ENCODE measurements at regions not wholly inside any gene's neighbourhood (a gene's known extent, or its start where the extent isn't known, plus 50 kb on each side); places are given as distances from the start of the nearest gene placed in this dataset.

DNA sequence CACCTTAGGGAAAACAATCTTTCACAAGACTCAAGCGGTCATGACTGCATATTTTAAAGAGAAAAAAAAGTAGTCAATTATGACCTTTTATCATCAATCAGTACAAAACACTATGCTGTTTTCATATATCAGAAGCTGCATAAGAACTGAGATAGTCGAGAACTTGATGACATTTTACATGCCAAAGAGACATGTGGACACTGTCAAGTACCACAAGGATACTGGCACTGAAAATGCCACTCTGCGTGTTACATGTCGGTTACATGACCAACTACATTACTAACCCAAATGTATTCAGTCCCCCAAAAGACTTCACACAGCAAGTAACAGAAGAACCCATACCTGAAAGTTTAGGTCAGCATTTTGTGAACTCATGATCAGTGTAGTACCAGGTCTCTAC, 975.0 kb upstream of the ADGRL4 start:
- peaks cover 0 to 9% of the 10 kb centered on the region in 2 donors for H3K4me1 ChIP-seq
- TF ChIP-seq, protein P1, sequence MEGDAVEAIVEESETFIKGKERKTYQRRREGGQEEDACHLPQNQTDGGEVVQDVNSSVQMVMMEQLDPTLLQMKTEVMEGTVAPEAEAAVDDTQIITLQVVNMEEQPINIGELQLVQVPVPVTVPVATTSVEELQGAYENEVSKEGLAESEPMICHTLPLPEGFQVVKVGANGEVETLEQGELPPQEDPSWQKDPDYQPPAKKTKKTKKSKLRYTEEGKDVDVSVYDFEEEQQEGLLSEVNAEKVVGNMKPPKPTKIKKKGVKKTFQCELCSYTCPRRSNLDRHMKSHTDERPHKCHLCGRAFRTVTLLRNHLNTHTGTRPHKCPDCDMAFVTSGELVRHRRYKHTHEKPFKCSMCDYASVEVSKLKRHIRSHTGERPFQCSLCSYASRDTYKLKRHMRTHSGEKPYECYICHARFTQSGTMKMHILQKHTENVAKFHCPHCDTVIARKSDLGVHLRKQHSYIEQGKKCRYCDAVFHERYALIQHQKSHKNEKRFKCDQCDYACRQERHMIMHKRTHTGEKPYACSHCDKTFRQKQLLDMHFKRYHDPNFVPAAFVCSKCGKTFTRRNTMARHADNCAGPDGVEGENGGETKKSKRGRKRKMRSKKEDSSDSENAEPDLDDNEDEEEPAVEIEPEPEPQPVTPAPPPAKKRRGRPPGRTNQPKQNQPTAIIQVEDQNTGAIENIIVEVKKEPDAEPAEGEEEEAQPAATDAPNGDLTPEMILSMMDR (IDR thresholded peaks at IDR 0.05 in 4 of 5, conservative IDR thresholded peaks at IDR 0.05 in 1 of 5) = no peak
- no peak for TF ChIP-seq POLR2A (IDR thresholded peaks at IDR 0.05)
- H3K36me3 ChIP-seq = no peaks in the 10 kb centered on the region
- H3K27ac ChIP-seq = no peak overlapping the region
- intact Hi-C loops (cut with DNase I; ENCODE audit: low total_unique reads) (no loop called here), in situ Hi-C loops (cut with MboI; ENCODE audit: low sequenced_read_pairs in 4 of 4) (no loop called here)
- DNase-seq (no peak), ATAC-seq (no peak)
- H3K27me3 ChIP-seq = no peaks in the 10 kb centered on the region
- no peak overlapping the region for H3K4me3 ChIP-seq
- H3K9me3 ChIP-seq = no peaks in the 10 kb centered on the region

DNA sequence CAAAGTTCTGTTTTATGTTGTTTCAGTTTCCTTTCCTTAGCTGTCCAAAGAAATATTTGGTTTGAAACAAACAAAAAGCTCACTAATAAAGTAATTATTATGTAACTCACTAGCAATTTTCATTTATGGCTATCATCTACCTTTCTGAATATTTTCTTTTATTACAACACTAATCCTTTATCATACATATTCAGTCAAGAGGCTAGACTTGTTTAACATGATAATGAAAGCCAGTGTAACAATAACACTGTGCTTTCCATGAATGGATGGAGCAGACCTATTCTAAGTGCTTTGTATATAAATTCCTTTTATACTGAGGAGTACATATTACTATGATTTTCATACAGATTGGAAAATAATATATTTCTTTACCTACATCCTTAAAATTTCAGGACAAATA, 972.8 kb upstream of the ADGRL4 start:
- TF ChIP-seq, protein P1 (IDR thresholded peaks at IDR 0.05 in 4 of 5, conservative IDR thresholded peaks at IDR 0.05 in 1 of 5) = no peak
- TF ChIP-seq POLR2A (IDR thresholded peaks at IDR 0.05) = no peak
- no peaks in the 10 kb centered on the region for H3K9me3 ChIP-seq
- no peak for ATAC-seq
- intact Hi-C loops (cut with DNase I; ENCODE audit: low total_unique reads) (no loop called here), in situ Hi-C loops (cut with MboI; ENCODE audit: low sequenced_read_pairs in 4 of 4) (no loop called here)
- H3K27me3 ChIP-seq = no peaks in the 10 kb centered on the region
- DNase-seq = no peak
- H3K27ac ChIP-seq = no peak overlapping the region
- no peak overlapping the region for H3K4me3 ChIP-seq
- H3K4me1 ChIP-seq = peaks cover 0 to 9% of the 10 kb centered on the region in 2 donors
- no peaks in the 10 kb centered on the region for H3K36me3 ChIP-seq

DNA sequence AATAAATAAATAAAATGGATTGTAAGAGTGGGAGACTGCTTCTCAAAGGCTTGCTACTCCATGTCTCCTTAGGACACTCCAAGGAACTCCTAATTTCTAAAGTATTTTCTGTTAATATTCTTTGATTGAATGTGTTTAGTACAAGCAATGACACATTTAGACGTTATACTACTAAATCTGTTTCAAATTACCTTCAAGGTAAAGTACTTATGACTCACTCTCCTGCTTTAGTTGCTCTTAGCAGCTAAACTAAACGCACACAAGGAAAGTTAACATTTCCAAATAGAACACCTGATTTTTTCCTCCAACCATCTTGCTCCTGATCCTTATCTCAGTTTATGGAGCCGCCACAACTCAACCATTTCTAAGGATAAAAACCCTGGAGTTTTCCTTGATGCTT, 969.8 kb upstream of the ADGRL4 start:
- Histone ChIP-seq H3K36me3 (no peaks in the 10 kb centered on the region), H3K9me3 (no peaks in the 10 kb centered on the region), H3K4me3 (no peak overlapping the region), H3K27me3 (no peaks in the 10 kb centered on the region), H3K27ac (no peak overlapping the region), H3K4me1 (no peaks in the 10 kb centered on the region)
- DNase-seq (no peak), ATAC-seq (no peak)
- intact Hi-C loops (cut with DNase I; ENCODE audit: low total_unique reads) = no loop called here
- no peak for TF ChIP-seq POLR2A (IDR thresholded peaks at IDR 0.05)
- TF ChIP-seq, protein P1 (IDR thresholded peaks at IDR 0.05 in 4 of 5, conservative IDR thresholded peaks at IDR 0.05 in 1 of 5) = no peak
- in situ Hi-C loops (cut with MboI; ENCODE audit: low sequenced_read_pairs in 4 of 4) = no loop called here

DNA sequence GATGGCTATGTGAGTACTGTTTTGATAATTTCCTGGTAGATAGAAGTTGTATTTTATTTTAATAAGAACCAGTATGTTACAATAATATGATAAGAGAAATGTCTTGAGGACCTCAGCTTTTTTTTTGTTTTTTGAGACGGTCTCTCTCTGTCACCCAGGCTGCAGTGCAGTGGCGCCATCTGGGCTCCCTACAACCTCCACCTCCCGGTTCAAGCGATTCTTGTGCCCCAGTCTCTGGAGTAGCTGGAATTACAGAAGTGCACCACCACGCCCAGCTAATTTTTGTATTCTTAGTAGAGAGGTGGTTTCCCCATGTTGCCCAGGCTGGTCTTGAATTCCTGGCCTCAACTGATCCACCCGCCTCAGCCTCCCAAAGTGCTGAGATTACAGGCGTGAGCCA, 968.1 kb upstream of the ADGRL4 start:
- intact Hi-C loops (cut with DNase I; ENCODE audit: low total_unique reads) (no loop called here), in situ Hi-C loops (cut with MboI; ENCODE audit: low sequenced_read_pairs in 4 of 4) (no loop called here)
- Histone ChIP-seq H3K4me3 (no peak overlapping the region), H3K4me1 (peaks cover 0 to 4% of the 10 kb centered on the region in 2 donors), H3K27ac (no peak overlapping the region), H3K9me3 (no peaks in the 10 kb centered on the region), H3K27me3 (no peaks in the 10 kb centered on the region), H3K36me3 (no peaks in the 10 kb centered on the region)
- TF ChIP-seq, protein P1 (IDR thresholded peaks at IDR 0.05 in 4 of 5, conservative IDR thresholded peaks at IDR 0.05 in 1 of 5) = no peak
- TF ChIP-seq POLR2A (IDR thresholded peaks at IDR 0.05) = no peak
- ATAC-seq = no peak
- DNase-seq = no peak

DNA sequence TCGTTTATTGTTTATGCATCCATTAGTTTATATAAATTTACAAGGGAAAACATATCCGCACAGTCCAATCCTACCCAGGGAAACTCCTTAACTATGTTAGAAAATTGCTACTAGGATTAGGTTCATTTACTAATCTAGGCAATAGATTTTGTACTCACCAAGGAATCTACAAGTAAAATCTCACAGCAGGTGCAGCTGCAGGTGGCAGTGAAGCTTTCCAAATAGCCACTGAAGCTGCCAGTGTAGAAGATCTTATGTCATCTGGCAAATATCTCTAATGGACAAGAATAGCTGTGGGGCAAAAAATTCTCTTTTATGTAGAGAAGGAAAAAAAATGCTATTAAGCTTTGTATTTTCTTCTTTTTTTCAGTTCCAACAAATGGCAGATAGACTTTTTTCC, 963.4 kb upstream of the ADGRL4 start:
- no peaks in the 10 kb centered on the region for H3K27me3 ChIP-seq
- TF ChIP-seq, protein P1 (IDR thresholded peaks at IDR 0.05 in 4 of 5, conservative IDR thresholded peaks at IDR 0.05 in 1 of 5) = no peak
- TF ChIP-seq POLR2A (IDR thresholded peaks at IDR 0.05) = no peak
- ATAC-seq (no peak), DNase-seq (no peak)
- intact Hi-C loops (cut with DNase I; ENCODE audit: low total_unique reads) = no loop called here
- no peaks in the 10 kb centered on the region for H3K9me3 ChIP-seq
- H3K4me1 ChIP-seq = peaks cover 0 to 4% of the 10 kb centered on the region in 2 donors
- H3K27ac ChIP-seq = no peak overlapping the region
- in situ Hi-C loops (cut with MboI; ENCODE audit: low sequenced_read_pairs in 4 of 4) = no loop called here
- no peak overlapping the region for H3K4me3 ChIP-seq
- H3K36me3 ChIP-seq = no peaks in the 10 kb centered on the region
